Adrenal gland (tissue), 5 donors: ENCODE measurements at regions not wholly inside any gene's neighbourhood (a gene's known extent, or its start where the extent isn't known, plus 50 kb on each side); places are given as distances from the start of the nearest gene placed in this dataset.

Source experiments
- POLR2A ChIP-seq, 2 donors: fragments of 450-650 bp; IDR thresholded peaks; one replicate each; pipeline ENCODE4 v1.6.1; 2017; ENCODE audit warnings: antibody characterized with exemption in 2 of 2, mild to moderate bottlenecking in 2 of 2, moderate library complexity in 1 of 2
- TF ChIP-seq, protein P1 (sequence below), 6 experiments: fragments of 450-650 bp in 4 of 6; fragments of 200-600 bp in 2 of 6; sonication (generic) in 1 of 6; IDR thresholded peaks; 1 replicate in 5 of 6; 2 replicates in 1 of 6; pipeline versions ENCODE4 v1.5.1 to v1.8.0; 2016 to 2021; ENCODE audit warnings: antibody characterized with exemption in 6 of 6, mild to moderate bottlenecking in 2 of 6, moderate library complexity in 1 of 6
- donor health status: DM: no; HTN: no; CAD: no.

DNA sequence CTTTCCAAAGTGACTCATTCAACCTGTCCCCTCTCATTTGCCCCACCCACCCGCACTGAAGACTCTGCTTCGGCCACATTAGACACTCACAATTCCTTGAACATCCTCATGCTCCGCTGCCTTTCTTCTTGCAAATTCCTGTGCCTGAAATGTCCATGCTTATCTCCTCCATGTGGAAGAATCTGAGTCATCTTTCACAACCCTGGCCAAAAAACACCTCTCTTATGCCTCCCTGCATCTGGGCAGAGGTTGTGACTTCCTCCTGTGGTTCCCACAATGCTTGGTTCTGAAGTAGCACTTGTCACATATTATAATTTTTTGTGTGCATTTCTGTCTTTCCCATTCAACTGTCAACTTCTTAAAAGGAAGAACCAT is 238.6 kb downstream of the ENC1 start:
- TF ChIP-seq, protein P1, sequence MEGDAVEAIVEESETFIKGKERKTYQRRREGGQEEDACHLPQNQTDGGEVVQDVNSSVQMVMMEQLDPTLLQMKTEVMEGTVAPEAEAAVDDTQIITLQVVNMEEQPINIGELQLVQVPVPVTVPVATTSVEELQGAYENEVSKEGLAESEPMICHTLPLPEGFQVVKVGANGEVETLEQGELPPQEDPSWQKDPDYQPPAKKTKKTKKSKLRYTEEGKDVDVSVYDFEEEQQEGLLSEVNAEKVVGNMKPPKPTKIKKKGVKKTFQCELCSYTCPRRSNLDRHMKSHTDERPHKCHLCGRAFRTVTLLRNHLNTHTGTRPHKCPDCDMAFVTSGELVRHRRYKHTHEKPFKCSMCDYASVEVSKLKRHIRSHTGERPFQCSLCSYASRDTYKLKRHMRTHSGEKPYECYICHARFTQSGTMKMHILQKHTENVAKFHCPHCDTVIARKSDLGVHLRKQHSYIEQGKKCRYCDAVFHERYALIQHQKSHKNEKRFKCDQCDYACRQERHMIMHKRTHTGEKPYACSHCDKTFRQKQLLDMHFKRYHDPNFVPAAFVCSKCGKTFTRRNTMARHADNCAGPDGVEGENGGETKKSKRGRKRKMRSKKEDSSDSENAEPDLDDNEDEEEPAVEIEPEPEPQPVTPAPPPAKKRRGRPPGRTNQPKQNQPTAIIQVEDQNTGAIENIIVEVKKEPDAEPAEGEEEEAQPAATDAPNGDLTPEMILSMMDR (IDR thresholded peaks at IDR 0.05): no peak
- TF ChIP-seq POLR2A (IDR thresholded peaks at IDR 0.05): no peak
